ENCODE measurements at regions not wholly inside any gene's neighbourhood (a gene's known extent, or its start where the extent isn't known, plus 50 kb on each side); places are given as distances from the start of the nearest gene placed in this dataset.

DNA sequence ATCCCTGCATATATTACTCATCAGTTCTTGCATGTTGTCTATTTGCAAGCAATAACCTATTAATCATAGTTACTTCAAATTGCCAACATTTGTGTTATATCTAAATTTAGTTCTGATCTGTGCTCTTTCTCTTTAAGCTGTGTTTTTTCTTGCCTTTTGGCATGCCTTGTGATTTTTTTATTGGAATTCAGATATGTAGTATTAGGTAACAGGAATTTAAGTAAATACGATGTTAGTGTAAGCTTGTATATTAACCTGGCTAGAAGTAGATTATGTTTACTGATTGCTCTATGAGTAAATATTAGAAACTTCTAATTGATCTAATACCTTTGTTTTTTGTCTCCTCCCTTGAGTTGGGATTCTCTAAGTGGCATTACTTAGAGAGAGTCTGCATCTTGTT lies 718.9 kb upstream of the POT1 start:
- 90 to 96% (median 91%) methylated on average over 1 of the region's 1 CpG for WGBS, 4 donors
- TF ChIP-seq POLR2A (IDR thresholded peaks at IDR 0.05) (no peak), CTCF (IDR thresholded peaks at IDR 0.05) (no peak)
- intact Hi-C loops (cut with DNase I), result no loop called here

DNA sequence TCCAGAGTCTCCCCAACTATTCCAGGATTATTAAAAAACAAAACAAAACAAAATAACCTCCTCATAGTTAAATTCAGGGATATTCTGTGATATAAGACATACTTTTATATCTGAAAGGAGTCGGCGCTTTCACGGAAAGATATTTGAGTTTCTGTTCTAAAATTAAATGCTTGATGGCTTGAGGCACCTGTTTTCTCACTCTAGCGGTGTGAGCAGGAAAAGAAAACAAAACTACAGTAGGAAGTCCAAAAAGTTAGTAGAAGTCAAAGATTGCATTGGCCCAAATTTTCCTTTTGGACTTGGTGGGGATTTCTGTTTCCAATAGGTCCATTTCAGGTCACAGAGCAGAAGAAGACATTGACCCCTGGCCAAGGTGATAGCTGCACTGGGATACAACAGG lies 716.1 kb upstream of the POT1 start:
- Histone ChIP-seq H3K27me3 (no peaks in the 10 kb centered on the region), H3K36me3 (no peaks in the 10 kb centered on the region), H3K4me1 (no peaks in the 10 kb centered on the region), H3K27ac (no peak overlapping the region), H3K9me3 (no peaks in the 10 kb centered on the region), H3K4me3 (no peak overlapping the region)
- intact Hi-C loops (cut with DNase I), result no loop called here
- TF ChIP-seq CTCF (IDR thresholded peaks at IDR 0.05), result no peak
- no peak for TF ChIP-seq POLR2A (IDR thresholded peaks at IDR 0.05)
- DNase-seq, result no peak
- ATAC-seq, result no peak
- 62 to 73% (median 67%) methylated on average over 4 of the region's 4 CpGs for WGBS, 4 donors

More for the DNA sequence above, 718.9 kb upstream of the POT1 start:
- ATAC-seq, result no peak
- no peak overlapping the region for H3K27ac ChIP-seq
- no peaks in the 10 kb centered on the region for H3K27me3 ChIP-seq
- no peaks in the 10 kb centered on the region for H3K4me1 ChIP-seq
- no peaks in the 10 kb centered on the region for H3K36me3 ChIP-seq
- no peaks in the 10 kb centered on the region for H3K9me3 ChIP-seq
- no peak for DNase-seq
- H3K4me3 ChIP-seq, result no peak overlapping the region

- WGBS, 4 donors, result 82 to 93% (median 88%) methylated on average over 1 of the region's 1 CpG
- H3K9me3 ChIP-seq, result no peaks in the 10 kb centered on the region
- TF ChIP-seq POLR2A (IDR thresholded peaks at IDR 0.05), result no peak
- TF ChIP-seq CTCF (IDR thresholded peaks at IDR 0.05), result no peak
- H3K36me3 ChIP-seq, result no peaks in the 10 kb centered on the region
- DNase-seq (no peak), ATAC-seq (no peak)
- intact Hi-C loops (cut with DNase I), result no loop called here
- no peaks in the 10 kb centered on the region for H3K4me1 ChIP-seq
- H3K27ac ChIP-seq, result no peak overlapping the region
- H3K27me3 ChIP-seq, result no peaks in the 10 kb centered on the region
- no peak overlapping the region for H3K4me3 ChIP-seq
Measured at GRCh38 chr7:125644109-125644508, 714.5 kb upstream of the POT1 start.

- Histone ChIP-seq H3K9me3 (no peaks in the 10 kb centered on the region), H3K4me1 (no peaks in the 10 kb centered on the region), H3K36me3 (no peaks in the 10 kb centered on the region), H3K27me3 (no peaks in the 10 kb centered on the region), H3K27ac (no peak overlapping the region), H3K4me3 (no peak overlapping the region)
- TF ChIP-seq CTCF (IDR thresholded peaks at IDR 0.05), result no peak
- no peak for TF ChIP-seq POLR2A (IDR thresholded peaks at IDR 0.05)
- WGBS, 4 donors, result 91 to 97% (median 92%) methylated on average over 7 of the region's 7 CpGs
- intact Hi-C loops (cut with DNase I), result no loop called here
- ATAC-seq, result no peak
- DNase-seq, result no peak
Measured at GRCh38 chr7:125643302-125643701, 713.7 kb upstream of the POT1 start.
